ENCODE measurements at regions not wholly inside any gene's neighbourhood (a gene's known extent, or its start where the extent isn't known, plus 50 kb on each side); places are given as distances from the start of the nearest gene placed in this dataset.

DNA sequence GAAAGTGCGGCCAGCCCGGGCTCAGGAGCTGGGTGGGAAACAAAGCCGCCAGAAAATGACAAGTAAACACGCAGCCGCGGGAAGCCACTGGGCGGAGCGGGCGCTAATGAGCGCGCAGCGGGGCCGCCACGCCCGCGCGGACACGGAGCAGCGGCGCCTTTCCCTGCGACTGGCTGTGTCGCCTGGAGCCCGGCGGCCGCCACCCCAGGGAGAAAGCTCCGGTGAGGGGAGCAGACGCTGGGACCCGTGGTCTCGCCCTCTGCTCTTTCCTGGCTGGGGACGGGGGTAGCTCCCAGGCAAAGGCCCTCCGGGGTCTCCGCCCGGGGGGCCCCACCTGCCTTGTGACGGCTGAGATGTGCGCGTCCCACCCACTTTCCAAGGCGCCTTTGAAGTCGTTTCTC lies 54.9 kb downstream of the PRR18 start:
- TF ChIP-seq, protein P1, sequence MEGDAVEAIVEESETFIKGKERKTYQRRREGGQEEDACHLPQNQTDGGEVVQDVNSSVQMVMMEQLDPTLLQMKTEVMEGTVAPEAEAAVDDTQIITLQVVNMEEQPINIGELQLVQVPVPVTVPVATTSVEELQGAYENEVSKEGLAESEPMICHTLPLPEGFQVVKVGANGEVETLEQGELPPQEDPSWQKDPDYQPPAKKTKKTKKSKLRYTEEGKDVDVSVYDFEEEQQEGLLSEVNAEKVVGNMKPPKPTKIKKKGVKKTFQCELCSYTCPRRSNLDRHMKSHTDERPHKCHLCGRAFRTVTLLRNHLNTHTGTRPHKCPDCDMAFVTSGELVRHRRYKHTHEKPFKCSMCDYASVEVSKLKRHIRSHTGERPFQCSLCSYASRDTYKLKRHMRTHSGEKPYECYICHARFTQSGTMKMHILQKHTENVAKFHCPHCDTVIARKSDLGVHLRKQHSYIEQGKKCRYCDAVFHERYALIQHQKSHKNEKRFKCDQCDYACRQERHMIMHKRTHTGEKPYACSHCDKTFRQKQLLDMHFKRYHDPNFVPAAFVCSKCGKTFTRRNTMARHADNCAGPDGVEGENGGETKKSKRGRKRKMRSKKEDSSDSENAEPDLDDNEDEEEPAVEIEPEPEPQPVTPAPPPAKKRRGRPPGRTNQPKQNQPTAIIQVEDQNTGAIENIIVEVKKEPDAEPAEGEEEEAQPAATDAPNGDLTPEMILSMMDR (IDR thresholded peaks at IDR 0.05; ENCODE audit: low read depth, low read length, poor library complexity, severe bottlenecking), result no peak
- no peak for TF ChIP-seq EZH2phosphoT487 (IDR thresholded peaks at IDR 0.05; ENCODE audit: borderline replicate concordance, low read length)
